Dermis blood vessel endothelial cell (primary cell): ENCODE measurements at regions not wholly inside any gene's neighbourhood (a gene's known extent, or its start where the extent isn't known, plus 50 kb on each side); places are given as distances from the start of the nearest gene placed in this dataset.
A peak's percentile ranks its signal among the peaks of the same experiment; 100 is the strongest.

Experiments
- DNase-seq: peaks from one replicate; pipeline ENCODE4 v3.0.0; 2010

- no peak for DNase-seq
Observed at GRCh38 chr14:54314365-54315104, 82.3 kb upstream of the CDKN3 start.

DNA sequence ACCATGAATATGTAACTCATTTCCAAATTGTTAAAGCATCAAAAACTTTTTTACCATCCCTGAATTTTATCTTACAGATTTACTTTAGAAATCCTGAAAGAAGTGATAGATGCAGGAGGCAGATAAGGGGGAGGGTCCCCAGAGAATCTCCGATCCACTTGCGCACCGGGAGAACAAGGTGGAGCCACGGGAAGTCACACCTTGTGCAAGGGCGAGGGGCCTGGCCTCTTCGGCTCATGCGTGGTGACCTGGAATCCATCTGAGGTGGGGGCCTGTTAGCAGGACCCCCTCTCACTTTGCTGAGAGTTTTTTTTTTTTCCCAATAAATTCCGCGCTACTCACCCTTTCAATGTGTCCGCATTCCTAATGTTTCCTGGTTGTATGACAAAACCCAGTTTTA, 80.2 kb upstream of the CDKN3 start:
- DNase-seq = no peak

DNA sequence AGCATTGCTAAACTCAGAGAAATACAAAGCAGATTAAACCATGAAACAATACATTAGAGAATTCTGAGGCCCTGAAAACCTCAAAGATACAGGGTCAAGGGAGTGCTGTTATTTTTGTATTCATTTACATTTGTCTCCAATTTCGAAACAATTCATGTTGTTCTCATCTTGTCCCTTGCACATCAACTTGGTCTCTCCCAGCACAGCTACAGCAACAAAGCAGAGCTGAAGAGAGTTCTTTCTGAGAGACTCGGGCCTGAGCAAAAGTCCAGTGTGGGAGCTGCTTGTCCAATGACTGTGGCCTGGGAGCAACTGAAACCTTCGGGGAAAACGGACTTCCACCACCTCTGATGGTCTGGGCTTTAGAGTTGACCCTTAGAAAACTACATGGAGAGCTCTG, 79.4 kb upstream of the CDKN3 start:
- no peak for DNase-seq

- no peak for DNase-seq
Observed at GRCh38 chr14:54322246-54322645, 74.6 kb upstream of the CDKN3 start.

DNA sequence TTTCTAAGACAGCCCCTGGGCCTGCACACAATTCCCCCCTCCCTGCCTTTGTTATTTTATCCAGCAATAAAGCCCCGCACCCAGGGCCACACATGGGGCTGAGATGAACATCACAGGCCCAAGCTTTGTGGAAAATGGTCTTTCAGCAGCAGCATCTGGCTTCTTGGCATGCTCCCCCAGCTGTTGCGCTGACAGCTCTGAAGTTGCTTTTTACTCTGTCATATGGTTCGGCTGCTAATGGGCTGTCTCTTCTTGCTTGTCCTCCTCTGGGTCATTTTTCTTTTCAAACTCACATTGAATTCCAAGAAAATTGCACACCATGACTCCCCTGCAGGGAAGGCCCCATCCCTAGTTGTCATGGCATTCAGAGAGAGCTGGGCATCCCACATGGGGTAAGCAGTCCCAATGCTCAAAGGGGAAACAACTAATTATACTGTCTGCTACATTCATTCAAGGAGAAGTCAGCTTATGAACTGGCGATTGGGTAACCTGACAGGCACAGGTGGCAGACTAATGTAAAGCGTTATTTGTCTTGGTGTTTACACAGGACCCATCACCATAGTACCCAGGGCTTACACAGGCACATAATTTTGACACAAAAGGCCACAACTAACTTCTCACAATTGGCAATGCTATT, 74.0 kb upstream of the CDKN3 start:
- no peak for DNase-seq

DNA sequence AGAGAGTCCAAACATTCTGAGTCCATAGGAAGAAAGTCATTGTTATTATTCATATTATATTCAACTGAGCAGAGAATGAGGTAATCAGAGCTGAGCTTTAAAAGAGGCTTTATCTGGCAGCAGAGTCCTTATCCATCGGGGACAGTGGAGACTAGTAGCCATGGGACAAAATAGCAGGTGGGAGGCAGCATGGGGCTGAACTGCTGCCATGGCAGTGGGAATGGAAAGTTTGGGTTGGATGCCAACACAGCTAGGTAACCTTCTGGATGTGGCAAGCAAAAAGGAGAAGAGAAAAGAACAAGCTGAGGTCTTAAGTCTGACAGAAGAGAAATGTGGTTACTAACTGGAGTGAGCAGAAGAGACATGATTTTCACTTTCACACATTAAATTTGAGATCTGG, 71.0 kb upstream of the CDKN3 start:
- DNase-seq = no peak

DNA sequence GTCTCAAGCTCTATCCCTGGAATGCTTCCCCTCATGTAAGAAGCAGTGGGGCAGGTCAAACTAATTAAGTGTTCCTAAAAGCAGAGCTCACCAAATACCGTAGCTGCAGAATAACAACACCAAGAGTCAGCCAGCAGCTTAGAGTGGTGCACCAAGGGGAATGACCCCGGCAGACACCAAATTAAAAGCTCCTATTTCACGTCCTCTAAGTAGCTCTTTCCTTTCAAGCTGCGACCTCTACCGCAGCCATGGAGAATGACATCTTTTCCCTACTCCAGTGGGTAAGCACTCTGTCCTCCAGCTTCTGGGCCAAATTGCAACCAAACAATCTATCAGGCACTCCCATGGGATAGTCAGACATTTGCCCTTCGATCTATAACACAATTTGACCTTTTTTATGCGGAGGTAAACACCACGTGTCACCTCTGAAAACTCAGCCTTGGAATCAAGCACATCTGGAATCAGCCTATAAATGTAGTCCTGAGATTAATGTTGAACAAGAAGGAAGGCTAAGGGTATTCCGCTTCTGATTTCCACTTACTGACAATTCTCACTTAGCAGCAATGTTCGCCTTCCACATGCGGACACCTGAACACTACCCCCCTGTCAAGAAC, 67.6 kb upstream of the CDKN3 start:
- DNase-seq = peak; percentile 83

- DNase-seq = peak; percentile 60
Observed at GRCh38 chr14:54330876-54331275, 65.9 kb upstream of the CDKN3 start.

DNA sequence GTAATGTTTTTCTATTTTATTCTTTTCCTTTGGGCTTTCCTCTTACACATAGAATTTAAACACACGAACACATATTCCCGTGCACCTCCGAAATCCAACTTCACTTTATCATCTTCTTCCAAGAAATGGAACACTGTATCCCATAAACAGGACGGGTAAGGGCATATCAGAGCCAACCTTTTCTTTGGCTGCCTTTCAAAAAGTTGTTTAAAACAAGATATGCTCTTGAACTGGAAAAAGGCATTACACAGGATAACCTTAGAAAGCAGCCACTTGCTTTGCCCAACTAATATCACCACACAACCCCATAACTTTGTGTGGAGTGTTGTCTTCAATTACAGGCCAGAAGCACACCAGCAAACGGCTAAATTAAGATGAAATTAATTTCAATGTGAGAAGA, 65.3 kb upstream of the CDKN3 start:
- DNase-seq = peak; percentile 35

GRCh38 chr14:54332490-54332889, 64.3 kb upstream of the CDKN3 start:
- DNase-seq = no peak

GRCh38 chr14:54333511-54333910, 63.3 kb upstream of the CDKN3 start:
- no peak for DNase-seq

- no peak for DNase-seq
Observed at GRCh38 chr14:54335569-54336155, 61.1 kb upstream of the CDKN3 start.

DNA sequence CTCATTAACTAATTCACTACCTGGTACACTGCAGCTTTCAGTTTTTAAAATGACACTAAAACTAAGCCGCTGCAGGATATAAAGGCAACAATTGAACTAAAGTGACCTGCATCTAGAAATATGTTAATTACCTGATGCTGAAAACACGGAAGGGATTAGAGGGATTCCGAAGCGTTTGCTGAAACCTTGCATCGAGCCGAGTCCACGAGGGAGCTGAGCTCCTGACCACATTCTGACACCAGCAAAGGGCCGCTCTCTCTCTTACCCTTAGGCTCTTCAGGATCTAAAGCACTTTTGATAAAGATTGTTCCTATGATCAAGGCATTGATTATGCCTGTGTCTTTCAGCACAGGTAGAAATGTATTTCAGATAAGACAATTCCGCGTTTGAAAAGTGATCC, 59.5 kb upstream of the CDKN3 start:
- no peak for DNase-seq

- DNase-seq = peak; percentile 85
Observed at GRCh38 chr14:54338696-54339317, 58.0 kb upstream of the CDKN3 start.

- no peak for DNase-seq
Observed at GRCh38 chr14:54339771-54340170, 57.0 kb upstream of the CDKN3 start.

GRCh38 chr14:54342806-54343205, 54.0 kb upstream of the CDKN3 start:
- no peak for DNase-seq

DNA sequence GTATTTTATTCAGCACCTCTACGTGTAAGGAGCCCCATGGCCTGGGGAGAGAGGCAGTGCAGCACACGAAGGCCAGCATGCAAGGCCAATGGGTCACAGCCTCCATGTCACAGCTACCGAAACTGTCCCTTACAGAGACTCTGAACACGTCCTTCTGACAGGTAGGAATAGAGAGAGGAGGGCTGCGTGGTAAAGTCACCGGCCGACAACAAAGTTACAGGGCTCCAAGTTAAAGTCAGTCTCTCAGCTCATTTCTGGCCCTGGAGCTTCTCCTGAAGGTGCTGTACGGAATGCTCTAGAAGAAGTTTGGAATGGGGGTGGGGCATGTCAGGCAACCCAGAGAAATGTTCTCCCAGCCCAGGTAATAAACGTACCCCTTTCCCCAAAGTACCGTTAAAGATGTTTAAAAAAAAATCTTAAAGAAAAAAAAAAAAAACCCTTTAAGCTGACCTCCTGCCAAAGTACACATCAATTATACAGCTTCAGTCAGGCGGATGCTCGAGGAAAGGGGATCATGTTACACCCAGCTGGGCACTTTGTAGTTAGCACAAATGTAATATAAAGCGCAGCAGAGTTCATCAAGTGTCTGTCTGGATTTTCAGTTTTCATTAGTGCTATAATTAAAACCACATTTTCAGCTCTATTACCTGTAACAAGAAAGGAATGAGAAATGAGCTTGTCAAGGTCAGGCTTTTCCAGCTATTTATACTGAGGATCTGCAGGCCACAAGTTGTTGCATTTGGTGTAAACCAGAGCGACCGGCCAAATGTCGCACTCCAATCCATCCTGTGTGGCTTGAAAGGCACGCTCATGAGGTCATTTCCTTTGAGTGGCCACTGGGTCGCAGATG, 53.3 kb upstream of the CDKN3 start:
- peak; percentile 61 for DNase-seq

GRCh38 chr14:54344445-54344844, 52.4 kb upstream of the CDKN3 start:
- DNase-seq = no peak

DNA sequence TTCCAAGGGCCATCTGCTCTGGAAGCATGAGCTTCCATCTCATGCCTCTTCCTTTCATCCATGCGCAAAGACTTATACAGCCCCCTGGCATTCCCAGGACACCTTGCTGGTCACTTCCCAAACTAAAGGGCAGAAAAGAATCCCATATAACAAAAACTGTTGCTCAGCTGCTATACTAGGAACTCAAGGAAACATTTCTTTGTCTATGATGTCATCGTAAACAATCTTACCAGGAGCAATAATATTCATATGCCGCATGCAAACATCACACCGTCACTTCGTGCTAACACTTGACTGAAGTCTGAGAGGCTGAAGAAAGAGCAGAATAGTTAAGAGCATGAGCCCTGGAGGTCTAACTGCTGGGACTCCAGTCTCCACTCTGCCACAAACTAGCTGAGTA, 50.5 kb upstream of the CDKN3 start:
- DNase-seq = no peak
